GM13976 (cell line): ENCODE measurements at regions not wholly inside any gene's neighbourhood (a gene's known extent, or its start where the extent isn't known, plus 50 kb on each side); places are given as distances from the start of the nearest gene placed in this dataset.

ENCODE experiments used
- DNase-seq: peaks from one replicate; pipeline ENCODE4 v3.0.0; 2012; ENCODE audit warnings: low spot score
- CTCF ChIP-seq: IDR thresholded peaks from 2 replicates; pipeline ENCODE4 v1.5.1; 2012; ENCODE audit warnings: borderline replicate concordance, mild to moderate bottlenecking; ENCODE audit not compliant: insufficient read depth; ENCODE audit errors: extremely low read depth, missing control alignments, control extremely low read depth
- in situ Hi-C: fragments of 300-500 bp; cut with MboI; formaldehyde crosslinking; loops from one replicate; pipeline ENCODE4 v1.12.0; 2022; ENCODE audit warnings: low sequenced_read_pairs, mixed read lengths, inconsistent platforms; ENCODE audit not compliant: unreplicated experiment

GRCh38 chr1:220378571-220379302 lies 106.5 kb upstream of the RAB3GAP2 start:
- no peak for DNase-seq
- in situ Hi-C loops = no loop called here
- no peak for TF ChIP-seq CTCF

DNA sequence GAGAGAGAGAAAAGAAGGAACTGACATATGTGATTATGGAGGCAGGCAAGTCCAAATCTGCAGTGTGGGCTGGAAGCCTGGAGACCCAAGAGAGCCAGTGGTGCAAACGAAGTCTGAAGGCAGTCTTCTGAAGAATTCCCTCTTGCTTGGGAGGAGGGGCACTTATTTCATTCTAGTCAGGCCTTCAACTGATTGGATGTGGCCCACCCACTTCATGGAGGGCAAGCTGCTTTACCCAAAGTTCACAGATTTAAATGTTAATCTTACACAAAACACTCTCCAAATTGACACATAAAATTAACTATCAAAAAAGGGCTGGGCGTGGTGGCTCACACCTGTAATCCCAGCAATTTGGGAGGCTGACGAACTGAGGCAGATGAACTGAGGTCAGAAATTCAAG lies 103.5 kb upstream of the RAB3GAP2 start:
- in situ Hi-C loops = no loop called here
- no peak for TF ChIP-seq CTCF
- no peak for DNase-seq

DNA sequence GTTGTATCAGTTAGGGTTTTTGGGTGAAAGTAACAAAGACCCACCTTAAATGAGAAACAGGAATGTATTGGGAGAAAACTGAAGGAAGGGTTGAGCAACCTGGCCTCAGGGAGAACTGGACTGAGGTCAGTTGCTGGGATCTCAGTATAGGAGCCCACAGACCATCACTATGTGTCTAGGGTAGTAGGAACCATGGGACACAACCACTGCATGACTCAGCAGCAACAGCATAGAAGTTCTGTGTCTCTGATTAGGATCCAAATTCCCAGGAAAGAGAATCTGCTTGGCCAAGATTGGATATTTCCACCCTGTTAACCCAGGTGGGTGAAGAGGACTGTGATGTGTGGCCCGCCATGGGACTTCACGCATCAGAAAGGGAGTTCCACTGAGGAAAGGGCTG lies 102.2 kb upstream of the RAB3GAP2 start:
- in situ Hi-C loops = no loop called here
- no peak for TF ChIP-seq CTCF

GRCh38 chr1:220372451-220372850 lies 100.2 kb upstream of the RAB3GAP2 start:
- TF ChIP-seq CTCF = no peak
- DNase-seq = no peak
- in situ Hi-C loops = no loop called here

More for the DNA sequence above, 102.2 kb upstream of the RAB3GAP2 start:
- DNase-seq = no peak

DNA sequence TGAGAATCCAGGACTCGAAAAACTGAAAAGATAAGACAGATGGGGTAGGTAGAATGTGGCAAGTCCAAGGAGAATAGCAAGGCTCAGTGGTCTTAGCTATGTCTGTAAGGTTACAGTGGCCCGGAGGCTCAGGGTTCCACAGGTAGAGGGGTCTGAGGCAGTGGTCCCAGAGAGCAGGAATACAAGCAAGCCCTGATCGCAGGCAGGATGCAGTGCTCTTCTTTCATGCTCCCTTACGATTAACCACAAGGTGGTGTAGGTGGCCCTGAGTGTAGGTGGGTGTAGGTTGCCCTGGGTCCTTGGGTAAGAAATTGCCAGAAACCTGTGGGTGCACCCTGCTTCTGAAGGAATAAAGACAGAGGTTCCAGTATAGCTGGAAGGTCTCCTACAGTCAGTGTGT lies 99.1 kb upstream of the RAB3GAP2 start:
- in situ Hi-C loops = no loop called here
- no peak for TF ChIP-seq CTCF
- no peak for DNase-seq

GRCh38 chr1:220370041-220370700 lies 97.9 kb upstream of the RAB3GAP2 start:
- DNase-seq = no peak
- TF ChIP-seq CTCF = no peak
- in situ Hi-C loops = no loop called here
